GM12873 (cell line): ENCODE measurements at regions not wholly inside any gene's neighbourhood (a gene's known extent, or its start where the extent isn't known, plus 50 kb on each side); places are given as distances from the start of the nearest gene placed in this dataset.

Experiments used
- TF ChIP-seq, protein P1 (sequence below): IDR thresholded peaks from 2 replicates; pipeline ENCODE4 v1.5.1; 2012; ENCODE audit warnings: low read depth, mild to moderate bottlenecking, moderate library complexity, low read length, control low read depth; ENCODE audit not compliant: insufficient read depth; ENCODE audit errors: missing control alignments

DNA sequence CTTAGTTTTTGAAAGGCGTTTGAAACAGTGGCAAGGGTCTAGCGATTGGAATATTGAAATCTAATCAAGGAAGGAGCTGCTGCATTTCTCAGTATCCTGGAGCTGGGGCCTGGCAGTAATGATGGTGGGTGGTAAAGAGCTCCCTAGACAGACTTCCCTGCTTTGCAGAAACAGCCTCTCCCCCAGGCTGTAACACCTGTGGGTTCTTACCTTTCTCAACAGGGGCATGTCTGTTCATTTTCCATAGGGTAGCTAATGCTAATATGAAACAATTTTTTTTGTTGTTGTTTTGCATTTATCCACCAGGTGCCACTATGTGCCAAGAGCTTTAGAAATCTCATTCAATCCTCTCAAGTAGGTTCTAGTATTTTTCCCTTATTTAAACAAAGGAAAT lies 345.5 kb downstream of the REEP3 start:
- TF ChIP-seq, protein P1, sequence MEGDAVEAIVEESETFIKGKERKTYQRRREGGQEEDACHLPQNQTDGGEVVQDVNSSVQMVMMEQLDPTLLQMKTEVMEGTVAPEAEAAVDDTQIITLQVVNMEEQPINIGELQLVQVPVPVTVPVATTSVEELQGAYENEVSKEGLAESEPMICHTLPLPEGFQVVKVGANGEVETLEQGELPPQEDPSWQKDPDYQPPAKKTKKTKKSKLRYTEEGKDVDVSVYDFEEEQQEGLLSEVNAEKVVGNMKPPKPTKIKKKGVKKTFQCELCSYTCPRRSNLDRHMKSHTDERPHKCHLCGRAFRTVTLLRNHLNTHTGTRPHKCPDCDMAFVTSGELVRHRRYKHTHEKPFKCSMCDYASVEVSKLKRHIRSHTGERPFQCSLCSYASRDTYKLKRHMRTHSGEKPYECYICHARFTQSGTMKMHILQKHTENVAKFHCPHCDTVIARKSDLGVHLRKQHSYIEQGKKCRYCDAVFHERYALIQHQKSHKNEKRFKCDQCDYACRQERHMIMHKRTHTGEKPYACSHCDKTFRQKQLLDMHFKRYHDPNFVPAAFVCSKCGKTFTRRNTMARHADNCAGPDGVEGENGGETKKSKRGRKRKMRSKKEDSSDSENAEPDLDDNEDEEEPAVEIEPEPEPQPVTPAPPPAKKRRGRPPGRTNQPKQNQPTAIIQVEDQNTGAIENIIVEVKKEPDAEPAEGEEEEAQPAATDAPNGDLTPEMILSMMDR = no peak

DNA sequence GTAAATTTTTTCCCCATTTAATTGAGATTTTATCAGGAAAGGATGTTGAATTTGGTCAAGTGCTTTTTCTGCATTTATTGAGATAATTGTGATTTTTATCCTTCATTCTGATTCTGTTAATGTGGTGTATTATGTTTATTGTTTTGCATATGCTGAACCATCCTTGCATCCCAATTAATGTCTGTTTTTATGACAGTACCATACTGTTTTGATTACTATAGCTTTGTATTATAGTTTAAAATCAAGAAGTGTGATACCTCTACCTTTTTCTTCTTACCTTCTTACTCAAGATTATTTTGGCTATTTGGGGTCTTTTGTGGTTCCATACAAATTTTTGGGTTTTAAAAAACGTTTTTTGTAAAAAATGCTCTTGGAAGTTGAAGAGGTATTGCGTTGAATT lies 357.2 kb downstream of the REEP3 start:
- TF ChIP-seq, protein P1 = no peak

DNA sequence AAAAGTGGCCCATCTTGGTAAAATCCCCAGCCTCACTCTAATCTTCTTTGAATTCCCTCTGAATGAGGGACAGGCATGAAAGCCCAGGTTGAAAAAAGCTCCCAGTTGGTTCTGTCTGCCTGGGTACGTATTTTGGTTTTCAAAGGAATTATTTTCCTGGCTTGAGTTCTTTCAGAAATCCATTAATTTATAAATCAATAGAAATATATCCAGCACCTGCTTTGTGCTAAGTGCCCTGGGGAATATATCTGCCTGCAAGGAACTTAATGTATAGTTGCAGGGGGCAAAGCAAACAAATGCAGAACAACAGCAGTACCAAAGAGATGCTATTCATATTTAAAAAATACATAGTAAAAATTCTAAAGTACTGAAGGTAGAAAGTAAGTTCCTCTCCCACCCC lies 362.7 kb downstream of the REEP3 start:
- TF ChIP-seq, protein P1 = no peak

DNA sequence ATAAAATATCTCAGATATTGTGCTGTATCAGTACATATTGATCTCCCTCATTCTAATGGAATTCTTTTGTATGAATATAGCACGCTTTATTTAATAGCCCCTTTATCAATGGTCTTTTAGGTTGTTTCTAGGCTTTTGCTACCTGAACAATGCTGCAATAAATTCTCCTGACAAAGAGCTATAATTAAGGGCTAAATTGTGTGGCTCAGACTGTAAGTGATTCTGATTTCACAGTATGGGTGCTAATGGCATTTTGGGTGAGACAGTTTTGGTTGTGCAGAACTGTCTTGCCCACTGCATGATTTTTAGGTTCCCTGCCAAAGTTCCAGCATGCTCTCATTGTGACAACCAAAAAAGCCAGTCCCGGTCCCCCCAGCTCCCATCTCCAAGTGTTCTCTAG lies 363.2 kb downstream of the REEP3 start:
- TF ChIP-seq, protein P1 = no peak

DNA sequence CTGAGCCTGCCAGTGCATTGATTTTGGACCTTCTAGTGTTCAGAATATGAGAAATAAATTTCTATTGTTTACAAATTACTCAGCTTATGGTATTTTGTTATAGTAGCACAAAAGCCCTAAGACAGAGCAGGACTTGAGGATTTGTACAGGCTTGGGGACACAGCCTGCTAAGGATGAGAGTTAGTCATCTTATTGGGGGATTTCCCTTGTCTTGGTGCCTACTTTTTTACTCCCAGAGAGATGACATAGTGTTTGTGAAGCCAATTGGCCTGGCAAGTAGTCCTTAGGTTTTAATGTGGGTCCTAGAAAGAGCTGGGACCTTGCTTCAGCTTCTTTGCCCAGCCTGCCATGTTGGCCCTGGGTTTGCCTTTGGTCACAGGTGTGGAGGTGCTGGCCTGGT lies 364.0 kb downstream of the REEP3 start:
- TF ChIP-seq, protein P1 = no peak

DNA sequence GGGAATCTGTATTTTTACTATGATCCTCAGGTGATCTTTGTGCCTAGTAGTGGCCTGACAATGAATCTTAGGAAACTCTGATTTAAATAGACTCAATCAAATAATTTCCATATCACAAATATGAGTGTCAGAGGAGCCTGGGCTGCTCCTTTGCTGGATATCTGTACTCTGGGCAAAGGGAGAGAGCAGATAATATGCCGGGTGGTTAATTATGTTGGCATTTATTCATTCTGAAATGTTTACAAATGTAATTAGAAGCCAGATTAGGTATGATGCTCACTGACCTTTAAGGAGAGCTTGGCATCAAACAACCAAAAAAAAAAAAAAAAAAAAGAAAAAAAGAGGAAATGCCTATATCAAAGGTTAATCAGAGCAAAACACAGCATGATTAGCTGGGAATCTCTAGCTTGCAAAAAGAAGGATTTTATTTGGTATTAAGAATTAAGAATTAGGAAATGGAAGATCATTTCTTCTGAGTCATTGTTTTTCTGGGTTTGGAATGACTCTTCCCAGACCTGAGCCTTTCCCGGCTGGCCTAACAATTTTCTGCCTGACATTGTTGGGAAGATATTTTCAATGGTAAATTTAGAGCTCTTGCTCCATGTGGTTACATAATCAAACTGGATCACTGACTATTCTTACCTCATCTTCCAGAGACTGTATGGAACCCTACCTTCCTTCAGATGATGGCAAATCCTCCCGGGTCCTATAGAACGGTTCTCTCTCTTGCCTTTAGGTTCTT lies 365.3 kb downstream of the REEP3 start:
- TF ChIP-seq, protein P1 = no peak

DNA sequence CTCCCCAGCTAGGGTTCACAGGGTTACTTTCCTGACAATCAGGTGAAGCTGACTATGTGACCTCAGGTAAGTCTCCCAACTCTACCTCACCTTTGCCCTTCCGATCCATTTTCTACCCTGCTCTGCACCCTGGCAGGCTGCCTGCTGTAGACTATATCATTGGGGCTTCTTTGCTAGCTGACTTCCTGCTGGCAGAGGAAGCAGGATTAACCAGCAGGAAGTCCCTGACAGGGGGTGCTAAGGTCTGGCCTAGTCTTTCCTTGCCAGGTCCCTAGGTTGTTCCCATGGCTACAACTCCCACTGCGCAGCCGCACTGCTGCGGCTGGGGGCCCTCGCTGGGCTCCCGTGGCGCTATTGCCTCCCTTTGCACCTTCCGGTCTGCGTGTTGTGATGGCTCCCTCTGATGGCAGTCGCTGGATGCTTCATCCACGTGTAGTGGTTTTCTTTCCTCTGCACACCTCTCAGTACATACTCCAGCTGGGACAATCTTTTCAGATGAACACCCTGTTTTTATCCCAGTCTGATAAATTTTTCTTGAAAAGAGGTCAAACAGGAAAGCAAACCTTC lies 365.9 kb downstream of the REEP3 start:
- TF ChIP-seq, protein P1 = no peak
